CD4-positive, alpha-beta T cell (primary cell): ENCODE measurements at regions not wholly inside any gene's neighbourhood (a gene's known extent, or its start where the extent isn't known, plus 50 kb on each side); places are given as distances from the start of the nearest gene placed in this dataset.
"Not testable (repeated sequence)": the region's sequence is repeated elsewhere in the genome, so short reads cannot be mapped to it uniquely, and the experiment has no call there.

ENCODE experiments used
- ATAC-seq: fragments of 200-7000 bp; cut with Tn5 transposase; one replicate; pipeline ENCODE4 v1.10.0; 2022; ENCODE audit warnings: mild to moderate bottlenecking; ENCODE audit not compliant: poor library complexity
- CTCF ChIA-PET: fragments of 350-600 bp; sonication (Branson Sonifier 250); formaldehyde crosslinking; loops from one replicate; lab custom pipeline; 2021; ENCODE audit warnings: antibody characterized with exemption, inconsistent platforms; lab: Charles Lee
- POLR2A ChIA-PET: fragments of 350-600 bp; sonication (Branson Sonifier 250); formaldehyde crosslinking; loops from one replicate; lab custom pipeline; 2021; ENCODE audit warnings: antibody characterized with exemption, inconsistent platforms; lab: Charles Lee
- DNase-seq, 14 experiments: peaks; one replicate each; pipeline ENCODE4 v3.0.0-alpha.2; 2013 to 2020; ENCODE audit warnings: mixed read lengths in 2 of 14
- H3K27ac ChIP-seq, 2 donors: one replicate each; pipeline versions ENCODE4 v1.5.1 to v1.7.0; 2013; ENCODE audit warnings: low read length in 2 of 2, low read depth in 1 of 2, mild to moderate bottlenecking in 1 of 2
- H3K27me3 ChIP-seq, 2 experiments: 1 replicate in 1 of 2; 2 replicates in 1 of 2; pipeline versions ENCODE4 v1.6.1 to v1.7.0; 2013; ENCODE audit warnings: low read length in 2 of 2, control low read depth in 1 of 2, mild to moderate bottlenecking in 1 of 2, moderate library complexity in 1 of 2; ENCODE audit not compliant: insufficient read depth in 2 of 2, control insufficient read depth in 1 of 2
- H3K36me3 ChIP-seq: one replicate; pipeline ENCODE4 v1.6.1; 2013; ENCODE audit warnings: low read length, control low read depth; ENCODE audit not compliant: insufficient read depth
- H3K4me1 ChIP-seq: one replicate; pipeline ENCODE4 v1.6.1; 2013; ENCODE audit warnings: low read length, control low read depth; ENCODE audit not compliant: insufficient read depth
- H3K4me3 ChIP-seq: one replicate; pipeline ENCODE4 v1.5.1; 2013; ENCODE audit warnings: mild to moderate bottlenecking, low read length, moderate library complexity
- H3K9me3 ChIP-seq, 2 experiments: 1 replicate in 1 of 2; 2 replicates in 1 of 2; pipeline versions ENCODE4 v1.6.1 to v1.7.0; 2013; ENCODE audit warnings: low read length in 2 of 2, mild to moderate bottlenecking in 2 of 2, control low read depth in 1 of 2, moderate library complexity in 1 of 2; ENCODE audit not compliant: control insufficient read depth in 1 of 2, insufficient read depth in 1 of 2
- H3K27ac Mint-ChIP-seq: one replicate; pipeline ENCODE4 v1.8.0; 2020; ENCODE audit warnings: mixed read lengths
- H3K27me3 Mint-ChIP-seq: one replicate; pipeline ENCODE4 v1.8.0; 2021; ENCODE audit warnings: mixed read lengths
- H3K36me3 Mint-ChIP-seq: one replicate; pipeline ENCODE4 v1.8.0; 2021; ENCODE audit warnings: low read depth, mixed read lengths
- H3K4me1 Mint-ChIP-seq: one replicate; pipeline ENCODE4 v1.8.0; 2021; ENCODE audit warnings: low read depth, mixed read lengths
- H3K4me3 Mint-ChIP-seq: one replicate; pipeline ENCODE4 v1.8.0; 2020; ENCODE audit warnings: mild to moderate bottlenecking, mixed read lengths
- H3K9me3 Mint-ChIP-seq: one replicate; pipeline ENCODE4 v1.8.0; 2020; ENCODE audit warnings: mixed read lengths
- CTCF ChIP-seq: fragments of 200-600 bp; IDR thresholded peaks from one replicate; pipeline ENCODE4 v1.8.0; 2022; ENCODE audit warnings: antibody characterized with exemption, mild to moderate bottlenecking
- intact Hi-C, 2 experiments: fragments of 100-400 bp; cut with DNase I in 1 of 2; cut with micrococcal nuclease in 1 of 2; formaldehyde crosslinking; loops; one replicate each; pipeline versions ENCODE4 v1.15.1 to v1.9.0; 2023 to 2025; cut with DNase I, micrococcal nuclease

- Histone ChIP-seq H3K27me3 (no peaks in the 10 kb centered on the region), H3K27ac (no peak overlapping the region), H3K4me3 (no peak overlapping the region), H3K4me1 (no peaks in the 10 kb centered on the region), H3K36me3 (no peaks in the 10 kb centered on the region), H3K9me3 (peaks cover 0 to 4% of the 10 kb centered on the region in 2 experiments)
- H3K9me3 Mint-ChIP-seq = no peaks in the 10 kb centered on the region
- H3K36me3 Mint-ChIP-seq = no peaks in the 10 kb centered on the region
- no peaks in the 10 kb centered on the region for H3K27me3 Mint-ChIP-seq
- ChIA-PET POLR2A (no interaction called here), CTCF (no interaction called here)
- no peaks in the 10 kb centered on the region for H3K4me1 Mint-ChIP-seq
- peak; percentile 60 for TF ChIP-seq CTCF
- H3K4me3 Mint-ChIP-seq = no peak overlapping the region
- DNase-seq (peak in 3 of 14 experiments; percentile 21 to 42 (median 30)), ATAC-seq (no peak)
- intact Hi-C loops = loop anchor here (5.0 to 10.0 kb wide), 4 partner anchors 567 to 1749 kb away; partner anchors contain the start of gene XIST (in 1 of the 2)
- no peak overlapping the region for H3K27ac Mint-ChIP-seq
Measured at GRCh38 chrX:75603833-75604232, 81.0 kb upstream of the ZDHHC15 start.

- H3K4me3 ChIP-seq, CTCF ChIA-PET, H3K9me3 Mint-ChIP-seq, H3K27me3 Mint-ChIP-seq, ATAC-seq, H3K27ac ChIP-seq, H3K27me3 ChIP-seq, POLR2A ChIA-PET, H3K36me3 Mint-ChIP-seq, DNase-seq, H3K9me3 ChIP-seq, H3K27ac Mint-ChIP-seq, H3K4me3 Mint-ChIP-seq, H3K36me3 ChIP-seq, H3K4me1 Mint-ChIP-seq, H3K4me1 ChIP-seq: not testable (repeated sequence)
- intact Hi-C loops = loop anchor here (5.0 to 10.0 kb wide), 4 partner anchors 565 to 1747 kb away; partner anchors contain the start of gene XIST (in 1 of the 2)
Measured at GRCh38 chrX:75602022-75602421, 79.2 kb upstream of the ZDHHC15 start.

GRCh38 chrX:75596178-75596577, 73.3 kb upstream of the ZDHHC15 start:
- POLR2A ChIA-PET = no interaction called here
- no peaks in the 10 kb centered on the region for H3K36me3 Mint-ChIP-seq
- Histone ChIP-seq H3K36me3 (no peaks in the 10 kb centered on the region), H3K27ac (no peak overlapping the region), H3K4me3 (no peak overlapping the region), H3K9me3 (no peaks in the 10 kb centered on the region), H3K4me1 (no peaks in the 10 kb centered on the region), H3K27me3 (no peaks in the 10 kb centered on the region)
- ATAC-seq = no peak
- no peak overlapping the region for H3K4me3 Mint-ChIP-seq
- H3K4me1 Mint-ChIP-seq = no peaks in the 10 kb centered on the region
- no peaks in the 10 kb centered on the region for H3K27me3 Mint-ChIP-seq
- CTCF ChIA-PET = interaction anchor here (0.6 kb wide), 1 partner anchor 786 kb away, joined by 3 read pairs; no protein-coding TSS in a partner anchor
- TF ChIP-seq CTCF = no peak
- intact Hi-C loops = no loop called here
- no peaks in the 10 kb centered on the region for H3K9me3 Mint-ChIP-seq
- H3K27ac Mint-ChIP-seq = no peak overlapping the region
- DNase-seq = no peak

GRCh38 chrX:75593186-75593585, 70.3 kb upstream of the ZDHHC15 start:
- H3K27me3 ChIP-seq, intact Hi-C loops, ATAC-seq, H3K27me3 Mint-ChIP-seq, H3K36me3 Mint-ChIP-seq, DNase-seq, H3K4me1 ChIP-seq, POLR2A ChIA-PET, H3K4me1 Mint-ChIP-seq, H3K4me3 Mint-ChIP-seq, H3K9me3 ChIP-seq, H3K9me3 Mint-ChIP-seq, H3K27ac ChIP-seq, H3K4me3 ChIP-seq, H3K36me3 ChIP-seq, CTCF ChIA-PET, H3K27ac Mint-ChIP-seq: not testable (repeated sequence)
